OCI-LY7 (cell line): ENCODE measurements at regions not wholly inside any gene's neighbourhood (a gene's known extent, or its start where the extent isn't known, plus 50 kb on each side); places are given as distances from the start of the nearest gene placed in this dataset.

Source experiments
- BruUV-seq: library from RNA; stranded (reverse); fragments of 400-500 nt; replicated peaks from 2 replicates; lab custom pipeline; 2021; lab: Mats Ljungman, UMichigan
- CTCF ChIA-PET: fragments of 300-600 bp; sonication (Branson Sonifier 250); formaldehyde crosslinking; loops from one replicate; lab custom pipeline; 2022; ENCODE audit warnings: antibody characterized with exemption; ENCODE audit not compliant: unreplicated experiment; lab: Charles Lee
- POLR2A ChIA-PET: fragments of 300-600 bp; sonication (Branson Sonifier 250); formaldehyde crosslinking; loops from one replicate; lab custom pipeline; 2022; ENCODE audit warnings: antibody characterized with exemption; lab: Charles Lee
- DNase-seq: peaks from one replicate; pipeline ENCODE4 v3.0.0-alpha.2; 2015; ENCODE audit warnings: low spot score
- H2AFZ ChIP-seq: fragments of 200-600 bp; sonication (generic), shearing (Covaris generic); 2 replicates; pipeline ENCODE4 v1.6.1; 2014; ENCODE audit warnings: mild to moderate bottlenecking, antibody characterized with exemption, low read length, moderate library complexity
- H3K27ac ChIP-seq: fragments of 200-600 bp; sonication (generic); 2 replicates; pipeline ENCODE4 v1.5.1; 2014; ENCODE audit warnings: mixed run types, low read depth, mild to moderate bottlenecking, moderate library complexity, low read length, inconsistent platforms; ENCODE audit not compliant: poor library complexity, severe bottlenecking
- H3K36me3 ChIP-seq: fragments of 200-600 bp; sonication (generic); 2 replicates; pipeline ENCODE4 v1.6.1; 2014; ENCODE audit warnings: mild to moderate bottlenecking, antibody characterized with exemption, low read length, moderate library complexity, mixed read lengths; ENCODE audit not compliant: insufficient read depth
- H3K4me1 ChIP-seq: fragments of 200-600 bp; sonication (generic); 2 replicates; pipeline ENCODE4 v1.5.1; 2014; ENCODE audit warnings: mild to moderate bottlenecking, low read length; ENCODE audit not compliant: insufficient read depth, poor library complexity, severe bottlenecking
- H3K4me2 ChIP-seq: fragments of 200-600 bp; sonication (generic); 2 replicates; pipeline ENCODE4 v1.6.1; 2014; ENCODE audit warnings: mild to moderate bottlenecking, low read length
- H3K4me3 ChIP-seq: fragments of 200-600 bp; sonication (generic); 2 replicates; pipeline ENCODE4 v1.5.1; 2014; ENCODE audit warnings: mild to moderate bottlenecking, low read depth, low read length; ENCODE audit not compliant: poor library complexity, severe bottlenecking
- H3K79me2 ChIP-seq: fragments of 200-600 bp; sonication (generic); 2 replicates; pipeline ENCODE4 v1.6.1; 2016; ENCODE audit warnings: low read depth, mild to moderate bottlenecking, low read length, moderate library complexity, mixed read lengths; ENCODE audit not compliant: insufficient read depth
- H3K9me2 ChIP-seq: fragments of 200-600 bp; sonication (generic); 2 replicates; pipeline ENCODE4 v1.6.1; 2016; ENCODE audit warnings: mild to moderate bottlenecking, low read length, mixed read lengths; ENCODE audit not compliant: insufficient read depth
- H3K9me3 ChIP-seq: fragments of 200-600 bp; sonication (generic); 2 replicates; pipeline ENCODE4 v1.6.1; 2014; ENCODE audit warnings: mild to moderate bottlenecking, mixed run types, low read length, mixed read lengths
- H4K20me1 ChIP-seq: fragments of 200-600 bp; sonication (generic); 2 replicates; pipeline ENCODE4 v1.6.1; 2014; ENCODE audit warnings: mild to moderate bottlenecking, antibody characterized with exemption, low read length, moderate library complexity, mixed read lengths; ENCODE audit not compliant: insufficient read depth
- EZH2phosphoT487 ChIP-seq: fragments of 200-600 bp; sonication (generic); IDR thresholded peaks from 2 replicates; pipeline ENCODE4 v1.6.1; 2018; ENCODE audit warnings: low read depth, borderline replicate concordance, mild to moderate bottlenecking, mixed run types, antibody characterized with exemption, low read length, moderate library complexity, mixed read lengths
- intact Hi-C: fragments of 100-400 bp; cut with micrococcal nuclease; formaldehyde crosslinking; loops from one replicate; pipeline ENCODE4 v1.10.0; 2022; ENCODE audit not compliant: unreplicated experiment
- TF ChIP-seq, protein P1 (sequence below): fragments of 200-600 bp; sonication (generic); conservative IDR thresholded peaks from 2 replicates; pipeline ENCODE4 v1.5.1; 2014; ENCODE audit warnings: mild to moderate bottlenecking, antibody characterized with exemption, low read length, moderate library complexity, mixed read lengths

DNA sequence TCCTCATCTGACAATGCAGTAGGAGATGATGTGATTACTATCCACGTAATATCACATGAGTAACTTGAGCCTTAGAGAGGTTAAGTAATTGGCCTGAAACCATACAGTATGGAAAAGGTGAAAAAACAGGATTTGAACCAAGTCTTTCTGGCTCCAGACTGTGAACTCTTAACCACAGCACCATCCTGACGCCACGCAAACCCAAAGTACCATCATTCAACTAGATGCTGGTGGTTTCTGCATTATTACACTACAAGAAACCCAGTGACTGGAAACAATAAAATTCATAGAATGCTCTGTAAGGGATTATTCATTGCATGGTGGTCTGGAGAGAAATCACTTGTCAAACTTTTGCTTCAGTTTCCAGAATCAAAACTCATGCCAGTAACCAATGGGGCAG, 90.7 kb downstream of the MAB21L3 start:
- TF ChIP-seq, protein P1, sequence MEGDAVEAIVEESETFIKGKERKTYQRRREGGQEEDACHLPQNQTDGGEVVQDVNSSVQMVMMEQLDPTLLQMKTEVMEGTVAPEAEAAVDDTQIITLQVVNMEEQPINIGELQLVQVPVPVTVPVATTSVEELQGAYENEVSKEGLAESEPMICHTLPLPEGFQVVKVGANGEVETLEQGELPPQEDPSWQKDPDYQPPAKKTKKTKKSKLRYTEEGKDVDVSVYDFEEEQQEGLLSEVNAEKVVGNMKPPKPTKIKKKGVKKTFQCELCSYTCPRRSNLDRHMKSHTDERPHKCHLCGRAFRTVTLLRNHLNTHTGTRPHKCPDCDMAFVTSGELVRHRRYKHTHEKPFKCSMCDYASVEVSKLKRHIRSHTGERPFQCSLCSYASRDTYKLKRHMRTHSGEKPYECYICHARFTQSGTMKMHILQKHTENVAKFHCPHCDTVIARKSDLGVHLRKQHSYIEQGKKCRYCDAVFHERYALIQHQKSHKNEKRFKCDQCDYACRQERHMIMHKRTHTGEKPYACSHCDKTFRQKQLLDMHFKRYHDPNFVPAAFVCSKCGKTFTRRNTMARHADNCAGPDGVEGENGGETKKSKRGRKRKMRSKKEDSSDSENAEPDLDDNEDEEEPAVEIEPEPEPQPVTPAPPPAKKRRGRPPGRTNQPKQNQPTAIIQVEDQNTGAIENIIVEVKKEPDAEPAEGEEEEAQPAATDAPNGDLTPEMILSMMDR, result no peak
- no peak for TF ChIP-seq EZH2phosphoT487
- ChIA-PET CTCF (no interaction called here), POLR2A (no interaction called here)
- Histone ChIP-seq H3K4me3 (no peak overlapping the region), H3K27ac (no peak overlapping the region), H2AFZ (no peak overlapping the region), H3K79me2 (no peaks in the 10 kb centered on the region), H3K4me1 (no peaks in the 10 kb centered on the region), H3K9me3 (no peaks in the 10 kb centered on the region), H4K20me1 (no peaks in the 10 kb centered on the region), H3K9me2 (no peaks in the 10 kb centered on the region), H3K4me2 (no peak overlapping the region), H3K36me3 (no peaks in the 10 kb centered on the region)
- intact Hi-C loops, result no loop called here
- no TSS peak for BruUV-seq
- no peak for DNase-seq

- Histone ChIP-seq H3K4me3 (no peak overlapping the region), H3K9me3 (no peaks in the 10 kb centered on the region), H3K9me2 (no peaks in the 10 kb centered on the region), H2AFZ (no peak overlapping the region), H3K27ac (no peak overlapping the region), H3K4me2 (no peak overlapping the region), H4K20me1 (no peaks in the 10 kb centered on the region), H3K36me3 (no peaks in the 10 kb centered on the region), H3K4me1 (no peaks in the 10 kb centered on the region), H3K79me2 (no peaks in the 10 kb centered on the region)
- CTCF ChIA-PET, result no interaction called here
- no TSS peak for BruUV-seq
- intact Hi-C loops, result no loop called here
- no peak for DNase-seq
- TF ChIP-seq EZH2phosphoT487, result no peak
- TF ChIP-seq, protein P1, result no peak
- POLR2A ChIA-PET, result no interaction called here
These were observed 92.1 kb downstream of the MAB21L3 start for GRCh38 chr1:116203181-116203723.

GRCh38 chr1:116203920-116204319, 92.7 kb downstream of the MAB21L3 start:
- no TSS peak for BruUV-seq
- no peak overlapping the region for H3K4me2 ChIP-seq
- no peak overlapping the region for H3K27ac ChIP-seq
- DNase-seq, result no peak
- H3K9me2 ChIP-seq, result no peaks in the 10 kb centered on the region
- ChIA-PET POLR2A (no interaction called here), CTCF (no interaction called here)
- no peak for TF ChIP-seq EZH2phosphoT487
- TF ChIP-seq, protein P1, result no peak
- no peaks in the 10 kb centered on the region for H3K9me3 ChIP-seq
- H3K4me3 ChIP-seq, result no peak overlapping the region
- intact Hi-C loops, result no loop called here
- no peak overlapping the region for H2AFZ ChIP-seq
- H3K79me2 ChIP-seq, result no peaks in the 10 kb centered on the region
- H3K4me1 ChIP-seq, result no peaks in the 10 kb centered on the region
- no peaks in the 10 kb centered on the region for H4K20me1 ChIP-seq
- H3K36me3 ChIP-seq, result no peaks in the 10 kb centered on the region
